ENCODE measurements at regions not wholly inside any gene's neighbourhood (a gene's known extent, or its start where the extent isn't known, plus 50 kb on each side); places are given as distances from the start of the nearest gene placed in this dataset.

DNA sequence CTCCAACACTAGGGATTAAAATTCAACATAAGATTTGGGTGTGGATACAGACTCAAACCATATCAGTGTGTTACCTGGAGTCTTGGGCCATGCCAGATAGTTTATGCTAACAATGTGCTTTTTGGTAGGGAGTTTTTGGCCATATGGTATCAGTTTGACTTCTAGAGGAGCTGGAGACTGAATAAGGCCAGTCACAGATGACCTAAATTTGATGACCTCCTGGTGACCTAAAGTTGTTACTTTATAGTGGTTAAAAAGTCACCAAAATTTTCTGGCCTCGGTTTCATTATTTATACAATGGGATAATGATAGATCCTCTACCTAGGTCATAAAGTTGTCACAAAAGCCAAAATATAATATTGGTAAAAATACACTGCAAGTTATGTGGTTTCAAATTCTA, 877.1 kb downstream of the RAPGEF2 start:
- no peak for TF ChIP-seq POLR2AphosphoS5 (IDR thresholded peaks at IDR 0.05)
- TF ChIP-seq EP300 (IDR thresholded peaks at IDR 0.05; ENCODE audit: low read depth) = no peak
